Thyroid gland (tissue), 4 donors: ENCODE measurements at regions not wholly inside any gene's neighbourhood (a gene's known extent, or its start where the extent isn't known, plus 50 kb on each side); places are given as distances from the start of the nearest gene placed in this dataset.

Experiments
- CTCF ChIP-seq, 6 experiments: fragments of 200-600 bp in 3 of 6; fragments of 450-650 bp in 3 of 6; sonication (generic) in 3 of 6; IDR thresholded peaks; one replicate each; pipeline ENCODE4 v1.5.1; 2016 to 2019; ENCODE audit warnings: antibody characterized with exemption in 6 of 6, mild to moderate bottlenecking in 2 of 6, inconsistent platforms in 1 of 6, moderate library complexity in 1 of 6
- POLR2A ChIP-seq, 2 donors: fragments of 450-650 bp; IDR thresholded peaks; one replicate each; pipeline ENCODE4 v1.6.1; 2017; ENCODE audit warnings: antibody characterized with exemption in 2 of 2, mild to moderate bottlenecking in 2 of 2, moderate library complexity in 1 of 2

DNA sequence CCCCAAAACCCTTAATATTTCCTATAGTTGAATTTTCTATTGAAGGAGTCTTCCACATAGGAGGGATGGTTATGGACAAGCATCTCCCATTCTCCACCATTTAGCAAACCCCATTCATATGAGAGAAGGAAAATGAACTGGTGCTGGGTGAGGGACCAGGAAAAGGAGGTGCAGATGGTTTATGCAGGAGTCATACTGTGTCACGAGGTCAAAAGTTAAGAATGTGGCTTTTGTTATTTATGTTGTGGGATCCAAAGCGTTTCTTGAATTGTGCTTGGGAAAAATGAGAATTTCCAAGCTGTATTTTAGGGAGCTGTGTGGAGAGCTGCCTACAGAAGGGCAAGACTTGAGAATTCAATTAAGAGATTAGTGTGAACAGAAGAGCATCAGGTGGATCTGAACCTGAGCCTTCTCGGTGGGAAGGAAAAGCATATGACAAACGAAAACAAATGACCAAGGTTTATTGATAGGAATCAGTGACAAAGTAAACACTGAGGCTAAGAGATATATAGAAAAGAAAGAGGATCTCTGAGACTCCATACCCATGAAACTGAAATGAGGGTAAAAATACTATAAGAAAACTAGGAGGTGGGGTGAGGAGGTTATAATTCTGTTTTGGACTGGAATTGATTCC lies 473.3 kb upstream of the NR2F2 start:
- no peak for TF ChIP-seq CTCF (IDR thresholded peaks at IDR 0.05)
- TF ChIP-seq POLR2A (IDR thresholded peaks at IDR 0.05), result no peak
